ENCODE measurements at regions not wholly inside any gene's neighbourhood (a gene's known extent, or its start where the extent isn't known, plus 50 kb on each side); places are given as distances from the start of the nearest gene placed in this dataset.

GRCh38 chr9:13896047-13896446, 417.9 kb downstream of the NFIB start:
- DNase-seq = no peak

GRCh38 chr9:13885258-13885657, 428.7 kb downstream of the NFIB start:
- DNase-seq = no peak

GRCh38 chr9:13879981-13880380, 434.0 kb downstream of the NFIB start:
- DNase-seq = no peak

GRCh38 chr9:13879011-13879410, 434.9 kb downstream of the NFIB start:
- DNase-seq = no peak

GRCh38 chr9:13878241-13878711, 435.7 kb downstream of the NFIB start:
- DNase-seq = no peak

- DNase-seq = no peak
Observed at GRCh38 chr9:13876741-13877140, 437.2 kb downstream of the NFIB start.

GRCh38 chr9:13873203-13873602, 440.7 kb downstream of the NFIB start:
- DNase-seq = no peak

- no peak for DNase-seq
Observed at GRCh38 chr9:13868336-13868735, 445.6 kb downstream of the NFIB start.

GRCh38 chr9:13865869-13866268, 448.1 kb downstream of the NFIB start:
- DNase-seq = no peak

GRCh38 chr9:13863112-13863511, 450.8 kb downstream of the NFIB start:
- no peak for DNase-seq

GRCh38 chr9:13862654-13863053, 451.3 kb downstream of the NFIB start:
- no peak for DNase-seq

- no peak for DNase-seq
Observed at GRCh38 chr9:13860946-13861640, 452.8 kb downstream of the NFIB start.

GRCh38 chr9:13860019-13860418, 453.9 kb downstream of the NFIB start:
- DNase-seq = no peak

GRCh38 chr9:13857521-13857920, 456.4 kb downstream of the NFIB start:
- no peak for DNase-seq

GRCh38 chr9:13847270-13847669, 466.7 kb downstream of the NFIB start:
- DNase-seq = no peak

- no peak for DNase-seq
Observed at GRCh38 chr9:13845460-13845859, 468.5 kb downstream of the NFIB start.

- no peak for DNase-seq
Observed at GRCh38 chr9:13841746-13842462, 472.0 kb downstream of the NFIB start.

GRCh38 chr9:13832446-13832845, 481.5 kb downstream of the NFIB start:
- DNase-seq = no peak

- no peak for DNase-seq
Observed at GRCh38 chr9:13823026-13823425, 490.9 kb downstream of the NFIB start.

- no peak for DNase-seq
Observed at GRCh38 chr9:13817754-13818278, 496.1 kb downstream of the NFIB start.

- no peak for DNase-seq
Observed at GRCh38 chr9:13816837-13817236, 497.1 kb downstream of the NFIB start.

- DNase-seq = no peak
Observed at GRCh38 chr9:13814647-13815400, 499.1 kb downstream of the NFIB start.

- no peak for DNase-seq
Observed at GRCh38 chr9:13811876-13812275, 502.1 kb downstream of the NFIB start.

- no peak for DNase-seq
Observed at GRCh38 chr9:13810510-13810909, 503.4 kb downstream of the NFIB start.

Data from stimulated activated CD4-positive, alpha-beta T cell treated with anti-CD3 and anti-CD28 coated beads, Interleukin-15, amount 100 ng/mL, for 24 hours (primary cell).